SK-N-SH treated with all-trans-retinoic acid at 6 μM for 48 hours (cell line): ENCODE measurements at regions not wholly inside any gene's neighbourhood (a gene's known extent, or its start where the extent isn't known, plus 50 kb on each side); places are given as distances from the start of the nearest gene placed in this dataset.

Source experiments
- ATAC-seq: fragments of 200-7000 bp; cut with Tn5 transposase; 3 replicates; pipeline ENCODE4 v1.9.1; 2020; ENCODE audit warnings: mild to moderate bottlenecking, moderate library complexity
- ARNTL ChIP-seq: fragments of 450-650 bp; formaldehyde crosslinking; IDR thresholded peaks from 2 replicates; pipeline ENCODE4 v1.5.0; 2020; ENCODE audit warnings: low read depth, mild to moderate bottlenecking, moderate library complexity, borderline replicate concordance
- BACH2 ChIP-seq: fragments of 250-450 bp; sonication (Bioruptor Pico); IDR thresholded peaks from 2 replicates; pipeline ENCODE4 v1.9.0; 2021; ENCODE audit warnings: mild to moderate bottlenecking, borderline replicate concordance
- CREB5 ChIP-seq: fragments of 250-450 bp; sonication (Bioruptor Pico); IDR thresholded peaks from 2 replicates; pipeline ENCODE4 v1.5.1; 2020; ENCODE audit warnings: low read depth, mild to moderate bottlenecking, moderate library complexity
- CSDC2 ChIP-seq: fragments of 250-450 bp; sonication (Bioruptor Pico); IDR thresholded peaks from 2 replicates; pipeline ENCODE4 v1.5.0; 2020; ENCODE audit warnings: mild to moderate bottlenecking, moderate library complexity
- CSRNP3 ChIP-seq: fragments of 250-450 bp; sonication (Bioruptor Pico); IDR thresholded peaks from 2 replicates; pipeline ENCODE4 v1.5.1; 2021; ENCODE audit warnings: mild to moderate bottlenecking, moderate library complexity
- ESRRG ChIP-seq: fragments of 250-450 bp; sonication (Bioruptor Pico); IDR thresholded peaks from 2 replicates; pipeline ENCODE4 v1.6.1; 2021; ENCODE audit warnings: mild to moderate bottlenecking
- GLIS3 ChIP-seq: fragments of 250-450 bp; sonication (Bioruptor Pico); IDR thresholded peaks from 2 replicates; pipeline ENCODE4 v1.5.0; 2020; ENCODE audit warnings: mild to moderate bottlenecking, moderate library complexity
- ISL1 ChIP-seq: fragments of 250-450 bp; sonication (Bioruptor Pico); IDR thresholded peaks from 2 replicates; pipeline ENCODE4 v2.1.2; 2022; ENCODE audit warnings: mild to moderate bottlenecking, moderate library complexity
- OSR1 ChIP-seq: fragments of 250-450 bp; sonication (Bioruptor Pico); IDR thresholded peaks from 2 replicates; pipeline ENCODE4 v1.8.0; 2022; ENCODE audit warnings: moderate library complexity, mild to moderate bottlenecking, inconsistent platforms
- PATZ1 ChIP-seq: fragments of 250-450 bp; sonication (Bioruptor Pico); IDR thresholded peaks from 2 replicates; pipeline ENCODE4 v1.8.0; 2020; ENCODE audit warnings: mild to moderate bottlenecking, moderate library complexity, borderline replicate concordance
- POU6F1 ChIP-seq: fragments of 250-450 bp; sonication (Bioruptor Pico); IDR thresholded peaks from 2 replicates; pipeline ENCODE4 v1.8.0; 2021; ENCODE audit warnings: low read depth, mild to moderate bottlenecking, moderate library complexity, borderline replicate concordance
- PPARA ChIP-seq: fragments of 250-450 bp; sonication (Bioruptor Pico); IDR thresholded peaks from 2 replicates; pipeline ENCODE4 v1.5.0; 2020; ENCODE audit warnings: mild to moderate bottlenecking, borderline replicate concordance
- RARB ChIP-seq: fragments of 250-450 bp; sonication (Bioruptor Pico); IDR thresholded peaks from 2 replicates; pipeline ENCODE4 v1.8.0; 2021; ENCODE audit warnings: mild to moderate bottlenecking, moderate library complexity
- SNAI2 ChIP-seq: fragments of 250-450 bp; sonication (Bioruptor Pico); IDR thresholded peaks from 2 replicates; pipeline ENCODE4 v1.5.0; 2020; ENCODE audit warnings: mild to moderate bottlenecking, moderate library complexity
- TCF4 ChIP-seq: fragments of 250-450 bp; sonication (Bioruptor Pico); IDR thresholded peaks from 2 replicates; pipeline ENCODE4 v1.8.0; 2021; ENCODE audit warnings: mild to moderate bottlenecking, moderate library complexity, borderline replicate concordance
- TOX ChIP-seq: fragments of 250-450 bp; sonication (Bioruptor Pico); IDR thresholded peaks from 2 replicates; pipeline ENCODE4 v1.8.0; 2021; ENCODE audit warnings: mild to moderate bottlenecking, moderate library complexity, borderline replicate concordance
- TSHZ2 ChIP-seq: fragments of 250-450 bp; sonication (Bioruptor Pico); IDR thresholded peaks from 2 replicates; pipeline ENCODE4 v1.5.0; 2020; ENCODE audit warnings: mild to moderate bottlenecking, moderate library complexity
- ZC3H10 ChIP-seq: fragments of 250-450 bp; sonication (Bioruptor Pico); IDR thresholded peaks from 2 replicates; pipeline ENCODE4 v1.5.1; 2021; ENCODE audit warnings: mild to moderate bottlenecking, moderate library complexity
- ZFP30 ChIP-seq: fragments of 450-650 bp; formaldehyde crosslinking; IDR thresholded peaks from 2 replicates; pipeline ENCODE4 v1.5.0; 2022; ENCODE audit warnings: mild to moderate bottlenecking, moderate library complexity
- ZNF70 ChIP-seq: fragments of 450-650 bp; formaldehyde crosslinking; IDR thresholded peaks from 2 replicates; pipeline ENCODE4 v1.5.0; 2020; ENCODE audit warnings: mild to moderate bottlenecking, moderate library complexity
- ZNF8 ChIP-seq: fragments of 450-650 bp; formaldehyde crosslinking; IDR thresholded peaks from 2 replicates; pipeline ENCODE4 v1.5.0; 2020; ENCODE audit warnings: mild to moderate bottlenecking, moderate library complexity

GRCh38 chr19:29267701-29268100 lies 54.8 kb upstream of the UQCRFS1 start:
- no peak for TF ChIP-seq ZC3H10 (CRISPR knock-in tag)
- TF ChIP-seq SNAI2 (CRISPR knock-in tag) = no peak
- no peak for TF ChIP-seq OSR1 (CRISPR knock-in tag)
- no peak for TF ChIP-seq ESRRG (CRISPR knock-in tag)
- no peak for TF ChIP-seq TOX
- no peak for TF ChIP-seq PPARA
- TF ChIP-seq CSDC2 = no peak
- TF ChIP-seq ZNF70 (CRISPR knock-in tag) = no peak
- TF ChIP-seq ARNTL (CRISPR knock-in tag) = no peak
- no peak for TF ChIP-seq CSRNP3
- no peak for TF ChIP-seq PATZ1 (CRISPR knock-in tag)
- no peak for TF ChIP-seq BACH2 (CRISPR knock-in tag)
- no peak for TF ChIP-seq POU6F1 (CRISPR knock-in tag)

GRCh38 chr19:29268103-29268502 lies 55.2 kb upstream of the UQCRFS1 start:
- TF ChIP-seq OSR1 (CRISPR knock-in tag) = no peak
- TF ChIP-seq ZNF70 (CRISPR knock-in tag) = no peak
- TF ChIP-seq TSHZ2 = no peak
- TF ChIP-seq ARNTL (CRISPR knock-in tag) = no peak
- TF ChIP-seq ZFP30 (CRISPR knock-in tag) = no peak
- no peak for TF ChIP-seq BACH2 (CRISPR knock-in tag)
- TF ChIP-seq RARB (CRISPR knock-in tag) = no peak
- no peak for TF ChIP-seq CSDC2
- TF ChIP-seq SNAI2 (CRISPR knock-in tag) = no peak
- no peak for TF ChIP-seq GLIS3 (CRISPR knock-in tag)
- TF ChIP-seq ZC3H10 (CRISPR knock-in tag) = no peak
- no peak for TF ChIP-seq ESRRG (CRISPR knock-in tag)
- TF ChIP-seq, all 23 proteins: peak for 0
- ATAC-seq = no peak

More at GRCh38 chr19:29267701-29268100, 54.8 kb upstream of the UQCRFS1 start:
- ATAC-seq = no peak

GRCh38 chr19:29268721-29269393 lies 55.9 kb upstream of the UQCRFS1 start:
- ATAC-seq = 0 out of 3 replicates have a peak, but pooled peaks have one; percentile 19
- TF ChIP-seq SNAI2 (CRISPR knock-in tag) (no peak), ZNF8 (CRISPR knock-in tag) (no peak), TCF4 (CRISPR knock-in tag) (no peak), ZC3H10 (CRISPR knock-in tag) (no peak), CREB5 (no peak), OSR1 (CRISPR knock-in tag) (no peak), TSHZ2 (no peak), PPARA (no peak), ARNTL (CRISPR knock-in tag) (no peak), ISL1 (CRISPR knock-in tag) (no peak), ZNF70 (CRISPR knock-in tag) (no peak)
- TF ChIP-seq, all 23 proteins: peak for 0
